MG63 (cell line): ENCODE measurements at regions not wholly inside any gene's neighbourhood (a gene's known extent, or its start where the extent isn't known, plus 50 kb on each side); places are given as distances from the start of the nearest gene placed in this dataset.
A peak's percentile ranks its signal among the peaks of the same experiment; 100 is the strongest.

Experiments
- DNase-seq: peaks from one replicate; pipeline ENCODE4 v3.0.0-alpha.2; 2020
- H3K27me3 ChIP-seq: fragments of 250-450 bp; sonication (Bioruptor Pico); 2 replicates; pipeline ENCODE4 v1.5.1; 2020; ENCODE audit warnings: mild to moderate bottlenecking, moderate library complexity
- H3K36me3 ChIP-seq: fragments of 250-450 bp; sonication (Bioruptor Pico); 2 replicates; pipeline ENCODE4 v1.5.1; 2020; ENCODE audit warnings: mild to moderate bottlenecking, moderate library complexity
- H3K4me3 ChIP-seq: fragments of 250-450 bp; sonication (Bioruptor Pico); 2 replicates; pipeline ENCODE4 v1.5.1; 2020; ENCODE audit warnings: mild to moderate bottlenecking, moderate library complexity
- H3K9me3 ChIP-seq: fragments of 250-450 bp; sonication (Bioruptor Pico); 2 replicates; pipeline ENCODE4 v1.5.1; 2020; ENCODE audit warnings: mild to moderate bottlenecking, moderate library complexity

DNA sequence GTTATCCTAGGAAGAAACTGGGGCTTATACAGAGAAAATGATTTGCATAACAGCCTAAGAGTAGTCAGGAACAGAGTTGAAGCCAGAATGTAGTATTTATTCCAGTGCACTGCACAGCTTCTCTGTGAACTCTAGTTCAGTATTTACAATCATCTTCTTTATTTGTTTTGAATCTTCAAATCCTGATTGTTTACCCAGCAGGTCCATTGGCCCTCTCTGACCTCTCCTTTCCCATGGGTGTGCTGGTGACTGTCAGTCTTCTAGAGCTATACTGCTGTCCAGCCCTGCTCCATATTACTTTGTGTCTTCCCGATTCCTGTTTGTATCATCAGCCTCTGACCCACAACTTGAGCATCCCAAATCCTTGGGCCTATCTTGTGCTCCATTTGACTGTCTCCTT, 301.9 kb upstream of the HS3ST1 start:
- no peak for DNase-seq
- Histone ChIP-seq H3K9me3 (peaks cover 3% of the 10 kb centered on the region; the same call in 1 of the 2 replicates), H3K36me3 (no peaks in the 10 kb centered on the region), H3K4me3 (no peak overlapping the region), H3K27me3 (no peaks in the 10 kb centered on the region)

DNA sequence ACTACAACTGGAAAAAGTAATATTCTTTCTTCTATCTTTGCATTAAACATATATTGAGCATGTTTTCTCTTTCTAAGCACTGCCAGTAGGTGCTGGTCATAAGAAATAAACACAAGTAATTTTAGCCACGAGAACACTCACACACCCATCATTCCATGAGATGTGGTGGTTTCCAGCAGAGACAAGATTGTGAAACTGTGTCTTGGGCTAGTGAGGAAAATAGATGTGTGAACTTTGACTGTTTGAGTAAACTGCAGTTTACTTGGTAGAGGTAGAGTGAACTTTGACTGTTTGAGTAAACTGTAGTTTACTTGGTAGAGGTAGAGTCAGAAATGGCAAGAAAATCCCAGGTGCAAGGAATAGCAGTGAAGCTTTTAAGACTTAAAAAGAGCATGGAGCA, 300.9 kb upstream of the HS3ST1 start:
- Histone ChIP-seq H3K36me3 (no peaks in the 10 kb centered on the region), H3K27me3 (no peaks in the 10 kb centered on the region), H3K4me3 (no peak overlapping the region), H3K9me3 (peaks cover 3% of the 10 kb centered on the region; the same call in 1 of the 2 replicates)
- no peak for DNase-seq

DNA sequence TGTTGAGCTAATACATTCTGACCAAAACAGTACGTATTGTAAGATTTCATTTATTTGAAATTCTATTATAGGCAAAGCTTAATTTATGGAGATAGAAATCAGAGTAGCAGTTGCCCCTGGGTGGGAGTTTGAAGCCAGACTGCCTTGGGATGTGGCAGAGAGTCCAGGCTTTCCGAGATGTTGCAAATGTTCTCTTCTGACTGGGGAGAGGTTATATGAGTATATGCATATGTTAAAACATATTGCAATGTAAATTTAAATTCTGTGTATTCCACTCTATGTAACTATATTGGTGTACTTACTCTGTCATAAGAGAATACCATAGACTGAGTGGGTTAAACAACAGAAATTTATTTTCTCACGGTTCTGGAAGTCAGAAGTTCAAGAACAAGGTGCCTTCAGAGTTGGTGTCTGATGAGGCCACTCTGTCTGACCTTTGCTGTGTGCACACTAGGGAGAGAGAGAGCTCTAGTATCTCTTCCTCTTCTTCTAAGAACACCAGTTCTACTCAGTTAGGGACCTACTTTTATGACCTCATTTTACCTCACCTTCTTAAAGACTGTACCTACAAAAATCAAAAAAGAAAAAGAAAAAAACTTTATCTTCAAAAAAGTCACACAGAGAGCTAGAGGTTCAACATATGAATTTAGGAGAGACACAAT, 299.3 kb upstream of the HS3ST1 start:
- Histone ChIP-seq H3K9me3 (peaks cover 3% of the 10 kb centered on the region; the same call in 1 of the 2 replicates), H3K4me3 (no peak overlapping the region), H3K27me3 (no peaks in the 10 kb centered on the region), H3K36me3 (no peaks in the 10 kb centered on the region)
- no peak for DNase-seq

DNA sequence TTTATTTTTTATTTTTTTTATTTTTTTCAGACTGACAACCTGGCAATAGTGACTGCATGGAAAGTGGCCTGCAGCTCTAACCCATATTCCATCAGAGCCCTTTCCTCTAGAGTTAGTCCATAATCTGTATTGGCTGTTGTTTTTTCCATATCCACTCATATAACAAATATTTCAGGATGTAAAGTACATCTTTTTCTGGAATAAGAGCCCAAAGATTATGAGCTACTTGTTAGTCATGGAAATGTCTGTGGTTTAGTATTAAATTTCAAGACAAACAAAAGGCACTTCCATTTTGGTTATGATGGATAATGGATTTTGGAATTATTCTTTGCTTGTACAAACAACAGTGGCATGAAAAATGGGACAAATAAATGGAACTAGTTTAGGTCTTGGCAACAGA, 296.0 kb upstream of the HS3ST1 start:
- H3K4me3 ChIP-seq, result no peak overlapping the region
- DNase-seq, result no peak
- peaks cover 3% of the 10 kb centered on the region; the same call in 1 of the 2 replicates for H3K9me3 ChIP-seq
- H3K36me3 ChIP-seq, result no peaks in the 10 kb centered on the region
- no peaks in the 10 kb centered on the region for H3K27me3 ChIP-seq

DNA sequence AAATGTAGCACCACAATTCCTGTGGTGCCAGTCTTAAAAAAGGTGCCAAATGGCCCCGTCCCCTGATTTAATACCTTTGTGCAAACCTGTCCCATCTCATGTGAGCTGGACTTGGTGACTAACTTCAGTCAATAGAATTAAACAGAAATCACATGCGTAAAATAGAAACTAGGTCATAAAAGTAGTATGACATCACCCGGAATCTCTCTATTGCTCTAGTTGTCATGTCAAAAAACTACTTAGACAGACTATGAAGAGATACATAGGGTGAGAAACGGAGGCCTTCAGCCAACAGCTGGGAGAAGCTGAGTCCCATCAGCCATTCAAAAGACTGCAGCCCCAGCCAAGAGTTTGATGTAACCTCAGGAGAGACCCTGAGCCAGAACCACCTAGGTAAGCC, 293.5 kb upstream of the HS3ST1 start:
- DNase-seq, result no peak
- H3K9me3 ChIP-seq, result peaks cover 3% of the 10 kb centered on the region; the same call in 1 of the 2 replicates
- no peak overlapping the region for H3K4me3 ChIP-seq
- no peaks in the 10 kb centered on the region for H3K36me3 ChIP-seq
- H3K27me3 ChIP-seq, result no peaks in the 10 kb centered on the region

DNA sequence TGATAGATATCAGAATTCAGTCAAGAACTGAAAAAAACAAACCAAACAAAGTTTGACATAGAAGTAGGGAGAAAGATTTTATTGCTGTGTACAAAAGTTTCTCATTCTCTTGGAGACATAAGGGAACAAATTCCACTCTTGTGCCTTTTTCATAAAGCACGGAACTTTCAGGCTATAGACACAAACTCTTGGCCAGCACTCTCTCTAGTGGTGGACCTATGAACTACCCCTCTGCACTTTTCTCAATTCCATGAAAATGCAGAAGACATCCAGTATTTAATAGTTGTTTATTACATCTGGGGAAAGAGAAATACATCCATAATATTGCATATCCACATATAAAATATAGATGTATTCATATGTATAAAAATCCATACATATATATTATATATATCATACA, 291.6 kb upstream of the HS3ST1 start:
- DNase-seq, result no peak

DNA sequence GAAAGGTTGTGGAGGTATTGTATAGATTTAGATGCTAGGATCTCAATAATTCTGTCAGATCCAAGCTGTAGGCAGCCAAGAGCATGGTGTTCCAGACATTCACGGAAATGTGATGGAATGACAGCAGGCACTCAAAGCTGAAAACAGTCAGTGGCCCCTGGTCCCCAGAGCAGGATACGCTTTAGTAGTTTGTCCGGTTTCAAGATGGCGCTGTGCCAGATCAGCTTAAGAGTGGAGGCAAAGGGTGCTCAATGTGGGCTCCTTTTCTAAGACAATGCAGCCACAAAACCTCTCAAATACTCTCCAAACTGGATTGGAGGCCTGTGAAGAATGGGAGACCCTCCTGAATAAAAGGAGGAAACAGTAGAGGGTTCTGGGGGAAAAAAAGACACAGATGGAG, 291.2 kb upstream of the HS3ST1 start:
- DNase-seq, result no peak
- no peaks in the 10 kb centered on the region for H3K27me3 ChIP-seq
- H3K9me3 ChIP-seq, result no peaks in the 10 kb centered on the region
- no peak overlapping the region for H3K4me3 ChIP-seq
- no peaks in the 10 kb centered on the region for H3K36me3 ChIP-seq

More for the DNA sequence above, 291.6 kb upstream of the HS3ST1 start:
- Histone ChIP-seq H3K36me3 (no peaks in the 10 kb centered on the region), H3K9me3 (no peaks in the 10 kb centered on the region), H3K4me3 (no peak overlapping the region), H3K27me3 (no peaks in the 10 kb centered on the region)

DNA sequence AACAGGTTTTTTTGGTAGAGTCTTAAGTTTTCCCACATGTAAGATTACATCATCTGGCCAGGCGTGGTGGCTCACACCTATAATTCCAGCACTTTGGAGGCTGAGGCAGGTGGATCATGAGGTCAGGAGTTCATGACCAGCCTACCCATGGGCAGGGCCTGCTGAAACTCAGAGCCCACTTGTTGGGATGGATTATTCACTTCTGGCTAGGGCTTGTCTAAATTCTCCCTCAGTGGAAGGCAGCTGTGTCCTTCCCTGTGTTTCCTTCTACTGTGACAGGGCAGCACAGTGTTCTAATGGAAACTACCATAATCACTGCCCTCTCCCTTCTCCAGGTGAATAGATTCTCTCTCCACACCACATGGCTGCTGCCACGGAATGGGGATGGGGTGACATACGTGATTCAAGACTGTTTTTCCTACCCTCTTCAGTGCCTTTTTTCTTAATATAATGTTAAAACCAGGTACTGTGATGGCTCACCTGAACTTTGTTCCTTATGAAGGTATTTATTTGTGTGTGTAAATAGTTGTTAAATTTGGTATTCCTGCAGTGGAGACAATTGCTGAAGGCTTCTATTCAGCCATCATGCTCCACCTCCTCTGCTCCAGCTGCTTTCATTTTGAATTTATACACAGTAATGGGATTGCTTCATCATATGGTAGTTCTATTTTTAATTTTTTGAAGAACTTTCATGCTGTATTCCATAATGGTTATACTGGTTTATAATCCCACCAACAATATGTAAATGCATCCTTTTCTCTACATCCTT, 287.2 kb upstream of the HS3ST1 start:
- no peaks in the 10 kb centered on the region for H3K27me3 ChIP-seq

DNA sequence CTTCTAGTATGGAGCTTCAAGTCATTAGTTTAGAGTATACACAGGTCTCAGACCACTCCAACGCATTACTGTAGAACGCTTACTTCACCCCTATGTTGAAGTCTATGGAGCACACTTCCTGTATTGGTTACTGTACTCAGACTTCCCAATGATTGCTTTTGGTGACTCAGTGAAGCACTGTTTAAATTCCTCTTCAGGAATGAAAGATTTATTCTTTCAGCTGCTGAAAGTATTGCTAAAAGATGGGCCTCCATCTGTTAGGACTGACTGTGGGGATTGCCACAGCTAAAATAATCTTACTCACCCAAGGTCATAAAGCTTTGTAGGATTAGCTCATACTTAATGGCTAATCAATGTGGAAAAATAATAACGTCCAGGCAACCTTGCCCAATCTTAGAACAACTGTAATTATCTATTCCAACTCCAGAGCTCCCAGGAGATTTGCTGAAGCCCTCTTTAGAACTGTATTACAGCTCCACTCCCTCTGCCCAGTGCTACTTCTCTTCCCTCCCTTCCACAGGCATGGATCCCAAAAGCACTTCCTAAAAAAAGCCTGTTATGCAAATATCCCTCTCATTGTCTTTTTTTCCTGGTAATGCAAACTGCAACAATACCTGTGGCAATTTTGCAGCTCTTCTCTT, 281.9 kb upstream of the HS3ST1 start:
- no peak for DNase-seq
- Histone ChIP-seq H3K27me3 (no peaks in the 10 kb centered on the region), H3K4me3 (no peak overlapping the region), H3K36me3 (no peaks in the 10 kb centered on the region), H3K9me3 (no peaks in the 10 kb centered on the region)

More for the DNA sequence above, 287.2 kb upstream of the HS3ST1 start:
- Histone ChIP-seq H3K9me3 (no peaks in the 10 kb centered on the region), H3K4me3 (no peak overlapping the region), H3K36me3 (no peaks in the 10 kb centered on the region)
- DNase-seq, result no peak

DNA sequence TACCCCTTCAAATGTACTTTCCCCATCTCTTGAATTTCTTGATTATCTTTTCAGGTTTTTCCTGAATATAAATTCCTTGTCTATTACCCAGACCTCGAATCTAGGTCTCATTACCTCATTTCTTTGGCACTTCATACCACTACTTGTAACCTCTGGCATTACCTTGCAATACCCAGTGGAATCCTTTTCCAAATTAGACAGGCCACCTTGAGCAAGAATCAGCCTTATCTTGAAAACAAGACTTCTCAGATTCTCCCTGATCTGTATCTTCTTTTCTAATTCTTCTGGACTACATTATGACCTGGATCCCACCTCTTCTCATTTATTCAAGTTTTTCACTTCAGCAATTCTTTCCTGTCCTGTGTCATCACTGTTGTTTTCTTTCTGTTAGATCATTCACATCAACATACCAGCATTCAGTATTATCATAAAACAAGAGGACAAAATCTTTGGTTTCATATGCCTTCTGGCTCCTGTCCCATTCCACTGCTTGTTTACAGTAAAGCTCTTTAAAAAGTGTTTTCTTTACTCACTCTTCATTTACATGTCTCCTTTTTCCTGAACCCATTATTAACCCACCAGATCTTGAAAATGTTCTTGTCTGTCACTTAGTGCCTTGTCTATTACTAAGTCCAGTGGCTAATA, 275.6 kb upstream of the HS3ST1 start:
- H3K9me3 ChIP-seq, result no peaks in the 10 kb centered on the region
- no peak for DNase-seq
- H3K36me3 ChIP-seq, result no peaks in the 10 kb centered on the region

DNA sequence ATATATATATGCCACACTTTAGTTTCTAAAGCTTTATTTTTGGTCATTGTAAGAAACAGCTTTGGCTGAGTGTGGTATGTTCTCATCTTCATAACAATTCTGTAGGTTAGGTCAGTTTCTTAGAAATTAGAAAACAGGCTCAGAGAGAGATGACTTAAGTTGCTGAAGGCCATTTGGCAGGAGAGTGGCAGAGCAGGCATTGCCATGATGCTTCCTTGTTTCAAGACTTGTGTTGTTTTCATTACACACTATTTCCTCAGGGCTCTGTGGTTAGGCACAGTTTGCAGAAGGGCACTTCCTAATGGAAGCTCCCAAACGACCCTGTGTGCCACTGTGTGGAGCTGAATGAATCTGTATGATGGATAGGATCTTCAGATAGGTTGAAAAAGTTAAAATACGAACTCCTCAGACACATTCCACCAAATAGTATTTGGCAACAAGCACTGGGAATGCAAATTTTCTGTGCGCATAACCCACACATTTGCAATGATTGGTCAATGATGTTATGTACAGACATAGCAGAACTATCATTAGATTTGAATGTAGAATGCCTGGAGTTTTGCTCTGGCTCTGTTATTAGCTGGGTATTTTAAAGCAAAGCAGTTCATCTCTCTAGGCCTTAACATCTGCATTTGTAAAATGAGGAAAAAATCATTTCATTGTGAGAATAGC, 274.3 kb upstream of the HS3ST1 start:
- H3K27me3 ChIP-seq, result no peaks in the 10 kb centered on the region
- H3K9me3 ChIP-seq, result no peaks in the 10 kb centered on the region
- no peak for DNase-seq
- H3K4me3 ChIP-seq, result no peak overlapping the region
- no peaks in the 10 kb centered on the region for H3K36me3 ChIP-seq

More for the DNA sequence above, 275.6 kb upstream of the HS3ST1 start:
- Histone ChIP-seq H3K4me3 (no peak overlapping the region), H3K27me3 (no peaks in the 10 kb centered on the region)

DNA sequence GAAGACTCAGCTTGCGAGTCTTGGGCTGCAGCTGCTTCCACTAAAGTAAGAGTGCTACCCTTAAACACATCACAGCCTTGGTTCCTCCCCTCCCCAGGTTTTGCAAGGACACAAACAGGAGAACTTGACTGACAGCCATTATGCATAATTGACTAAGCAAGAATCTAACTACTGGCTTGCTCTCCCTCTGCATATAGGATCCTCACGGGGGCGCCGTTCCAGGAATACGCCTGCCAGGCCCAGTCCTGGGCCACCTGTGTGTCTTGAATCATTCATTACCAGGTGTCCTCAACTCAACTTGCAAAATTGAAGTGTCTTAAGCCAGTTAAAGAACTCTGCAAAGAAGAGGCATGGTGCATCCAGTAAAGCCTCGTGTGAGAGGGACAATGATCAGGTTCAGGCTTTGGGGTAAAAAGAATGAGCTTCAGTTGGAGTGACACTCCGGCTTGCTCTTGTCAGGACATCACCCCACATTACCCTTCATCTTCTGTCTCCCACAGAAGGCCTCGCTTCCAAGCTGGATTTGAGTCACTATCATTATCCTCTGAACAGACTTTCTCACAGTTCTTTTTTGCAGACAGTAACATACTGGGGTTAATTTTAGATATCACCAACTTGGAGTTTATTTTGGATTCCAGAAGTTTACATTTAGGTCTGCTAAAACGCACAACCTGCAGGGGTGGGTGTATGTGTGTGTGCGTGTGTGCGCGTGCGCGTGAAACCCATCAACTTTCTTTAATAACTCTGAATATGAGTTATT, 273.5 kb upstream of the HS3ST1 start:
- H3K9me3 ChIP-seq, result no peaks in the 10 kb centered on the region
- DNase-seq, result no peak
- no peak overlapping the region for H3K4me3 ChIP-seq
- no peaks in the 10 kb centered on the region for H3K36me3 ChIP-seq
- H3K27me3 ChIP-seq, result no peaks in the 10 kb centered on the region

DNA sequence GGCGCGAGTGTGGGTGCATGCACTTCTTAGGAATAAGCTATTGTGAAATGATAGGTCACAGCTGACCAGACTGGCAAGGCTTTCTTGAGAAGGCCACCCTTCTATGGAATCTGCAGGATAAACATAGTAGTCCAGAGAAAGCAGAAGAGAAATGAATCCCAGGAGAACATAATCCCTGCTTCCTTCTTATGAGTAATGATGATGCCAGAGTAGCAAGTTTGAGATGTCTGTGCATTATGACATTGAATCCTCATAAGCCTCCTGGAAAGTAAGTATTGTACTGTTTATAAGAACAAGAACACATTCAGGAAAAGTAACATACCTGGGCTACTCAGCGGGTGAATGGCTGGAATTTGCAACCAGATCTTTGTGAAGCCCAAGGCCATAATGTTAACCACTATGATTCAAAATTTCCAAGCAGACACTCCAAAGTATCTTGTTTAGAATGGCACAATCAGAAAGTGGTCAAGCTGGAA, 272.1 kb upstream of the HS3ST1 start:
- Histone ChIP-seq H3K4me3 (no peak overlapping the region), H3K27me3 (no peaks in the 10 kb centered on the region), H3K9me3 (no peaks in the 10 kb centered on the region), H3K36me3 (no peaks in the 10 kb centered on the region)
- peak; percentile 37 for DNase-seq

DNA sequence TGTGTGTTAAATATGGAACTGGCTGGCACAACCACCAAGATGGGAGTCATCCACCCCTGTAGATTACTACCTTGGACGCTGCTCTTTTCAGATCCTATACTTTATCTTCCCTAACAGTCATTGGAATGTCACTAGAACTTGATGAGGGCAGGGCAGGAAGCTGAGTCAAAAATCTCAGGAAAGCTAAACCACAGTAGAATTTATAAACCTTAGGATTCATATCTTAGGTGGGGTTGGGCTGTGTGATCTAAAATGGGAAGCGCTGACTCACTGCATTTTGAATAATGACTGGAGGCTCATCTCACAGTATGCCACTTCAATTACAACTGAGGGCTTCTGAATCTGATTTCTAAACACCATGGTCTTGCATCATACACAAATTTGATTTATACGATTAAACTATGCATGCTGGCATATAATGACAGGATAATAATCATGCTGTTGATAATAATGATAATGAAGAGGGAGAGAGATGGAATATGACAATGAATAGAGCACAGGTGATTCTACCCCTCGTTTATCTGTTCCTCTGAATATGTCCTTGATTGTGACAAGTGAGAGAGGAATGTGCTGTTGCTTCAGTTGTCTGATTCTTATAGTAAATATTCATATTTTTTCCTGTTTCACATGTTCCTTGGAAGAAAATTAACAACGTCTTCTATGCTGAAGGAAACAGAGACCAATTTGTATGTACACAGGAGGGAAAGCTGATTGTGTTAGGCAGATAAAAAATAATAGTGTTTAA, 270.3 kb upstream of the HS3ST1 start:
- Histone ChIP-seq H3K27me3 (no peaks in the 10 kb centered on the region), H3K36me3 (no peaks in the 10 kb centered on the region), H3K4me3 (no peak overlapping the region), H3K9me3 (no peaks in the 10 kb centered on the region)
- DNase-seq, result peak; percentile 65

DNA sequence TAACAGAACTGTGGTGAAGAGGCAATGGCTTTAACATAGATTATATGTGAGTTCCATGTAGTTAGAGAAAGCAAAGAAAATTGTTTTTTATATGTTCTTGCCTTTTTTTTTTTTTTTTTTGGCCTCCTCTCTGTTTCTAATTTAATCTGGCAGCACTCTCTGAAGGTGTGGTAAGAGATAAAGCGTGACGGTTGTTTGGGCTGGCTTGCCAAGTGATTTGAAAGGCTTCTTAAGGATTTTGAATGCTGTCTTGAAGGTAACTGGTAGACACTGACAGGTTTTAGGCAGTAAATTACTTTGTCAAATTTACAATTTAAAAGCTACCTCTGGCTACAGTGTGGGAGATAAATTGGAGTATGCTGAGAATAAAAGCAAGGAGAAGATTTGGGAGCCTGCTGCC, 269.3 kb upstream of the HS3ST1 start:
- Histone ChIP-seq H3K27me3 (no peaks in the 10 kb centered on the region), H3K4me3 (no peak overlapping the region), H3K9me3 (no peaks in the 10 kb centered on the region; the same call in 1 of the 2 replicates), H3K36me3 (no peaks in the 10 kb centered on the region)
- DNase-seq, result no peak
